Omental fat pad (tissue), 3 donors: ENCODE measurements at regions not wholly inside any gene's neighbourhood (a gene's known extent, or its start where the extent isn't known, plus 50 kb on each side); places are given as distances from the start of the nearest gene placed in this dataset.

ENCODE experiments used
- ATAC-seq: fragments of 150-250 bp; one replicate; pipeline ENCODE4 v1.9.1; 2016; ENCODE audit warnings: mild to moderate bottlenecking, moderate library complexity; ENCODE audit not compliant: low FRiP score
- DNase-seq: peaks from one replicate; pipeline ENCODE4 v3.0.0-alpha.2; 2019; ENCODE audit warnings: low spot score
- CTCF ChIP-seq, 3 donors: fragments of 450-650 bp; IDR thresholded peaks; one replicate each; pipeline ENCODE4 v1.5.1; 2016 to 2017; ENCODE audit warnings: antibody characterized with exemption in 3 of 3, mild to moderate bottlenecking in 3 of 3, moderate library complexity in 2 of 3

GRCh38 chr16:86928523-86929011 lies 350.2 kb downstream of the FOXL1 start:
- TF ChIP-seq CTCF (IDR thresholded peaks at IDR 0.05), result no peak
- no peak for ATAC-seq
- no peak for DNase-seq

GRCh38 chr16:86929057-86929871 lies 350.9 kb downstream of the FOXL1 start:
- DNase-seq (no peak), ATAC-seq (peak; percentile 29)
- no peak for TF ChIP-seq CTCF (IDR thresholded peaks at IDR 0.05)

- no peak for ATAC-seq
Measured at GRCh38 chr16:86930001-86930400, 351.7 kb downstream of the FOXL1 start.

GRCh38 chr16:86930663-86931373 lies 352.5 kb downstream of the FOXL1 start:
- no peak for TF ChIP-seq CTCF (IDR thresholded peaks at IDR 0.05)
- DNase-seq (no peak), ATAC-seq (no peak)

More at GRCh38 chr16:86930001-86930400, 351.7 kb downstream of the FOXL1 start:
- TF ChIP-seq CTCF (IDR thresholded peaks at IDR 0.05), result no peak
- no peak for DNase-seq

- no peak for TF ChIP-seq CTCF (IDR thresholded peaks at IDR 0.05)
- DNase-seq (no peak), ATAC-seq (peak; percentile 44)
Measured at GRCh38 chr16:86931410-86931941, 353.1 kb downstream of the FOXL1 start.

GRCh38 chr16:86932130-86932982 lies 354.0 kb downstream of the FOXL1 start:
- no peak for TF ChIP-seq CTCF (IDR thresholded peaks at IDR 0.05)
- DNase-seq (no peak), ATAC-seq (no peak)
